ENCODE measurements at regions not wholly inside any gene's neighbourhood (a gene's known extent, or its start where the extent isn't known, plus 50 kb on each side); places are given as distances from the start of the nearest gene placed in this dataset.

- no peak overlapping the region for H3K27ac ChIP-seq
- DNase-seq (ENCODE audit: low read depth, low spot score): no peak
Observed at GRCh38 chr3:30113906-30114305, 492.5 kb upstream of the TGFBR2 start.

GRCh38 chr3:30114918-30115317 lies 491.5 kb upstream of the TGFBR2 start:
- H3K27ac ChIP-seq: no peak overlapping the region
- no peak for DNase-seq (ENCODE audit: low read depth, low spot score)

- DNase-seq (ENCODE audit: low read depth, low spot score): no peak
- H3K27ac ChIP-seq: no peak overlapping the region
Observed at GRCh38 chr3:30122359-30122758, 484.0 kb upstream of the TGFBR2 start.

- no peak overlapping the region for H3K27ac ChIP-seq
- no peak for DNase-seq (ENCODE audit: low read depth, low spot score)
Observed at GRCh38 chr3:30123224-30123623, 483.2 kb upstream of the TGFBR2 start.

GRCh38 chr3:30123755-30124154 lies 482.6 kb upstream of the TGFBR2 start:
- DNase-seq (ENCODE audit: low read depth, low spot score): no peak
- H3K27ac ChIP-seq: no peak overlapping the region

GRCh38 chr3:30124435-30125370 lies 481.7 kb upstream of the TGFBR2 start:
- H3K27ac ChIP-seq: no peak overlapping the region
- DNase-seq (ENCODE audit: low read depth, low spot score): peak; percentile 39

- no peak for DNase-seq (ENCODE audit: low read depth, low spot score)
- H3K27ac ChIP-seq: no peak overlapping the region
Observed at GRCh38 chr3:30129765-30130164, 476.6 kb upstream of the TGFBR2 start.

GRCh38 chr3:30130391-30130790 lies 476.0 kb upstream of the TGFBR2 start:
- DNase-seq (ENCODE audit: low read depth, low spot score): no peak
- H3K27ac ChIP-seq: no peak overlapping the region

- H3K27ac ChIP-seq: no peak overlapping the region
- no peak for DNase-seq (ENCODE audit: low read depth, low spot score)
Observed at GRCh38 chr3:30131191-30131590, 475.2 kb upstream of the TGFBR2 start.

GRCh38 chr3:30135190-30135589 lies 471.2 kb upstream of the TGFBR2 start:
- DNase-seq (ENCODE audit: low read depth, low spot score): no peak
- no peak overlapping the region for H3K27ac ChIP-seq

GRCh38 chr3:30139283-30139682 lies 467.1 kb upstream of the TGFBR2 start:
- no peak for DNase-seq (ENCODE audit: low read depth, low spot score)
- no peak overlapping the region for H3K27ac ChIP-seq

- no peak for DNase-seq (ENCODE audit: low read depth, low spot score)
- H3K27ac ChIP-seq: no peak overlapping the region
Observed at GRCh38 chr3:30140356-30141075, 465.9 kb upstream of the TGFBR2 start.

- no peak for DNase-seq (ENCODE audit: low read depth, low spot score)
Observed at GRCh38 chr3:30141178-30141581, 465.2 kb upstream of the TGFBR2 start.

GRCh38 chr3:30141927-30142326 lies 464.5 kb upstream of the TGFBR2 start:
- no peak overlapping the region for H3K27ac ChIP-seq
- no peak for DNase-seq (ENCODE audit: low read depth, low spot score)

More at GRCh38 chr3:30141178-30141581, 465.2 kb upstream of the TGFBR2 start:
- H3K27ac ChIP-seq: no peak overlapping the region

- H3K27ac ChIP-seq: no peak overlapping the region
- DNase-seq (ENCODE audit: low read depth, low spot score): no peak
Observed at GRCh38 chr3:30142946-30143345, 463.5 kb upstream of the TGFBR2 start.

- no peak overlapping the region for H3K27ac ChIP-seq
- DNase-seq (ENCODE audit: low read depth, low spot score): no peak
Observed at GRCh38 chr3:30145281-30145680, 461.1 kb upstream of the TGFBR2 start.

- no peak overlapping the region for H3K27ac ChIP-seq
- DNase-seq (ENCODE audit: low read depth, low spot score): no peak
Observed at GRCh38 chr3:30146978-30147377, 459.4 kb upstream of the TGFBR2 start.

GRCh38 chr3:30154853-30155252 lies 451.5 kb upstream of the TGFBR2 start:
- no peak overlapping the region for H3K27ac ChIP-seq
- no peak for DNase-seq (ENCODE audit: low read depth, low spot score)

GRCh38 chr3:30155755-30156154 lies 450.6 kb upstream of the TGFBR2 start:
- no peak overlapping the region for H3K27ac ChIP-seq
- no peak for DNase-seq (ENCODE audit: low read depth, low spot score)

- no peak for DNase-seq (ENCODE audit: low read depth, low spot score)
- no peak overlapping the region for H3K27ac ChIP-seq
Observed at GRCh38 chr3:30156586-30157498, 449.6 kb upstream of the TGFBR2 start.
